Esophagus muscularis mucosa (tissue), 4 donors: ENCODE measurements at regions not wholly inside any gene's neighbourhood (a gene's known extent, or its start where the extent isn't known, plus 50 kb on each side); places are given as distances from the start of the nearest gene placed in this dataset.

Experiments
- EP300 ChIP-seq: sonication (generic); formaldehyde crosslinking; IDR thresholded peaks from one replicate; pipeline ENCODE4 v1.6.1; 2017; ENCODE audit warnings: antibody characterized with exemption
- POLR2A ChIP-seq: fragments of 450-650 bp; IDR thresholded peaks from one replicate; pipeline ENCODE4 v1.6.1; 2017; ENCODE audit warnings: antibody characterized with exemption, moderate library complexity, mild to moderate bottlenecking, low read depth
- POLR2AphosphoS5 ChIP-seq, 2 donors: sonication (generic); formaldehyde crosslinking; IDR thresholded peaks; one replicate each; pipeline ENCODE4 v1.6.1; 2017; ENCODE audit warnings: antibody characterized with exemption in 2 of 2
- TF ChIP-seq, protein P1 (sequence below), 3 experiments: fragments of 200-600 bp in 2 of 3; fragments of 450-650 bp in 1 of 3; sonication (generic) in 2 of 3; IDR thresholded peaks; one replicate each; pipeline ENCODE4 v1.5.1; 2017 to 2019; ENCODE audit warnings: antibody characterized with exemption in 3 of 3, mild to moderate bottlenecking in 2 of 3, moderate library complexity in 1 of 3

DNA sequence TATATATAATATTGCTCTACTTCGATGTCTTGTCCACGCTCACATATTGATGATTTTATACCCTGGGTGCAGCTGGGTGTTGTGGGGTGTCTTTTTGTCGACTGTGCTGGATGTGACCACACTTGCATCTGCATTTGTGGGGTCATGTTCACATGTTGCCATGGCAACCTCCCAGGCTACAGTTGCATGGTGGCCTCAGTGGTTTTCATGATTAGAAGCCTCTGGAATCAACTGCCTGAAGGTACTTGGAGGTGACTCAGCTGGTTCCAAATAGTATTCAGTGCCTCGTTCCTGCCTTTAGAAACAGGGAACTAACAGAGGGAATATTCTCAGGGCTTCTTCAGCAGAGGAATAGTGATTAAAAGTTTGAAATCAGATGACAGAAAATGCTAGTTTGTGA lies 166.3 kb upstream of the NYAP2 start:
- TF ChIP-seq, protein P1, sequence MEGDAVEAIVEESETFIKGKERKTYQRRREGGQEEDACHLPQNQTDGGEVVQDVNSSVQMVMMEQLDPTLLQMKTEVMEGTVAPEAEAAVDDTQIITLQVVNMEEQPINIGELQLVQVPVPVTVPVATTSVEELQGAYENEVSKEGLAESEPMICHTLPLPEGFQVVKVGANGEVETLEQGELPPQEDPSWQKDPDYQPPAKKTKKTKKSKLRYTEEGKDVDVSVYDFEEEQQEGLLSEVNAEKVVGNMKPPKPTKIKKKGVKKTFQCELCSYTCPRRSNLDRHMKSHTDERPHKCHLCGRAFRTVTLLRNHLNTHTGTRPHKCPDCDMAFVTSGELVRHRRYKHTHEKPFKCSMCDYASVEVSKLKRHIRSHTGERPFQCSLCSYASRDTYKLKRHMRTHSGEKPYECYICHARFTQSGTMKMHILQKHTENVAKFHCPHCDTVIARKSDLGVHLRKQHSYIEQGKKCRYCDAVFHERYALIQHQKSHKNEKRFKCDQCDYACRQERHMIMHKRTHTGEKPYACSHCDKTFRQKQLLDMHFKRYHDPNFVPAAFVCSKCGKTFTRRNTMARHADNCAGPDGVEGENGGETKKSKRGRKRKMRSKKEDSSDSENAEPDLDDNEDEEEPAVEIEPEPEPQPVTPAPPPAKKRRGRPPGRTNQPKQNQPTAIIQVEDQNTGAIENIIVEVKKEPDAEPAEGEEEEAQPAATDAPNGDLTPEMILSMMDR (IDR thresholded peaks at IDR 0.05): no peak
- TF ChIP-seq POLR2A (no peak), POLR2AphosphoS5 (IDR thresholded peaks at IDR 0.05) (no peak), EP300 (no peak)
